SK-N-SH treated with all-trans-retinoic acid at 6 μM for 48 hours (cell line): ENCODE measurements at regions not wholly inside any gene's neighbourhood (a gene's known extent, or its start where the extent isn't known, plus 50 kb on each side); places are given as distances from the start of the nearest gene placed in this dataset.

Source experiments
- ARNTL ChIP-seq: fragments of 450-650 bp; formaldehyde crosslinking; IDR thresholded peaks from 2 replicates; pipeline ENCODE4 v1.5.0; 2020; ENCODE audit warnings: low read depth, mild to moderate bottlenecking, moderate library complexity, borderline replicate concordance
- BACH2 ChIP-seq: fragments of 250-450 bp; sonication (Bioruptor Pico); IDR thresholded peaks from 2 replicates; pipeline ENCODE4 v1.9.0; 2021; ENCODE audit warnings: mild to moderate bottlenecking, borderline replicate concordance
- CREB5 ChIP-seq: fragments of 250-450 bp; sonication (Bioruptor Pico); IDR thresholded peaks from 2 replicates; pipeline ENCODE4 v1.5.1; 2020; ENCODE audit warnings: low read depth, mild to moderate bottlenecking, moderate library complexity
- CSDC2 ChIP-seq: fragments of 250-450 bp; sonication (Bioruptor Pico); IDR thresholded peaks from 2 replicates; pipeline ENCODE4 v1.5.0; 2020; ENCODE audit warnings: mild to moderate bottlenecking, moderate library complexity
- ISL1 ChIP-seq: fragments of 250-450 bp; sonication (Bioruptor Pico); IDR thresholded peaks from 2 replicates; pipeline ENCODE4 v2.1.2; 2022; ENCODE audit warnings: mild to moderate bottlenecking, moderate library complexity
- POU6F1 ChIP-seq: fragments of 250-450 bp; sonication (Bioruptor Pico); IDR thresholded peaks from 2 replicates; pipeline ENCODE4 v1.8.0; 2021; ENCODE audit warnings: low read depth, mild to moderate bottlenecking, moderate library complexity, borderline replicate concordance
- TCF4 ChIP-seq: fragments of 250-450 bp; sonication (Bioruptor Pico); IDR thresholded peaks from 2 replicates; pipeline ENCODE4 v1.8.0; 2021; ENCODE audit warnings: mild to moderate bottlenecking, moderate library complexity, borderline replicate concordance
- ZC3H10 ChIP-seq: fragments of 250-450 bp; sonication (Bioruptor Pico); IDR thresholded peaks from 2 replicates; pipeline ENCODE4 v1.5.1; 2021; ENCODE audit warnings: mild to moderate bottlenecking, moderate library complexity
- ZFP3 ChIP-seq: fragments of 250-450 bp; sonication (Bioruptor Pico); IDR thresholded peaks from 2 replicates; pipeline ENCODE4 v1.5.0; 2020; ENCODE audit warnings: mild to moderate bottlenecking, moderate library complexity
- ZFP30 ChIP-seq: fragments of 450-650 bp; formaldehyde crosslinking; IDR thresholded peaks from 2 replicates; pipeline ENCODE4 v1.5.0; 2022; ENCODE audit warnings: mild to moderate bottlenecking, moderate library complexity
- ZNF70 ChIP-seq: fragments of 450-650 bp; formaldehyde crosslinking; IDR thresholded peaks from 2 replicates; pipeline ENCODE4 v1.5.0; 2020; ENCODE audit warnings: mild to moderate bottlenecking, moderate library complexity
- ZNF8 ChIP-seq: fragments of 450-650 bp; formaldehyde crosslinking; IDR thresholded peaks from 2 replicates; pipeline ENCODE4 v1.5.0; 2020; ENCODE audit warnings: mild to moderate bottlenecking, moderate library complexity
- TF ChIP-seq, protein P1 (sequence below): fragments of 250-450 bp; sonication (Bioruptor Pico); IDR thresholded peaks from 2 replicates; pipeline ENCODE4 v1.5.0; 2020; ENCODE audit warnings: mild to moderate bottlenecking, moderate library complexity
- TF ChIP-seq, protein P2 (sequence below): fragments of 250-450 bp; sonication (Bioruptor Pico); IDR thresholded peaks from 2 replicates; pipeline ENCODE4 v1.8.0; 2020; ENCODE audit warnings: mild to moderate bottlenecking, moderate library complexity, borderline replicate concordance

DNA sequence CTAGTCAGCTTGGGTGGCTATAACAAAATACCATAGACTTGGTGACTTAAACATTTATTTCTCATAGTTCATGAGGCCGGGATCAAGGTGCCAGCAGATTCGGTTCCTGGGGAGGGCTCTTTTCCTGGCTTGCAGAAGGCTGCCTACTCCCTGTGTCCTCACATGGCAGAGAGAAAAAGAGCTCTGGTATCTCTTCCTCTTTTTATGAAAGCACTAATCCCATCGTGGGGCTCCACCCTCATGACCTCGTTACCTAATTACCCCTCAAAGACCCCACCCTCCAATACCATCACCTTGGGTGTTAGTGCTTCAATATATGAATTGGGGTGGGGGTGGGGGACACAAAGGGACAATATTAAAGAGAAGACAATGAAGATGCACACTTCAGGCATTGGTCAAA is 67.1 kb upstream of the CCBE1 start:
- no peak for TF ChIP-seq ZFP30 (CRISPR knock-in tag)
- no peak for TF ChIP-seq ZNF70
- no peak for TF ChIP-seq ZFP3 (CRISPR knock-in tag)
- no peak for TF ChIP-seq CSDC2 (CRISPR knock-in tag)
- no peak for TF ChIP-seq BACH2 (CRISPR knock-in tag)
- no peak for TF ChIP-seq POU6F1 (CRISPR knock-in tag)
- TF ChIP-seq TCF4 (CRISPR knock-in tag): no peak
- TF ChIP-seq ARNTL: no peak
- TF ChIP-seq CREB5 (CRISPR knock-in tag): no peak
- TF ChIP-seq ISL1 (CRISPR knock-in tag): no peak
- TF ChIP-seq ZNF8 (CRISPR knock-in tag): no peak
- TF ChIP-seq, protein P1, sequence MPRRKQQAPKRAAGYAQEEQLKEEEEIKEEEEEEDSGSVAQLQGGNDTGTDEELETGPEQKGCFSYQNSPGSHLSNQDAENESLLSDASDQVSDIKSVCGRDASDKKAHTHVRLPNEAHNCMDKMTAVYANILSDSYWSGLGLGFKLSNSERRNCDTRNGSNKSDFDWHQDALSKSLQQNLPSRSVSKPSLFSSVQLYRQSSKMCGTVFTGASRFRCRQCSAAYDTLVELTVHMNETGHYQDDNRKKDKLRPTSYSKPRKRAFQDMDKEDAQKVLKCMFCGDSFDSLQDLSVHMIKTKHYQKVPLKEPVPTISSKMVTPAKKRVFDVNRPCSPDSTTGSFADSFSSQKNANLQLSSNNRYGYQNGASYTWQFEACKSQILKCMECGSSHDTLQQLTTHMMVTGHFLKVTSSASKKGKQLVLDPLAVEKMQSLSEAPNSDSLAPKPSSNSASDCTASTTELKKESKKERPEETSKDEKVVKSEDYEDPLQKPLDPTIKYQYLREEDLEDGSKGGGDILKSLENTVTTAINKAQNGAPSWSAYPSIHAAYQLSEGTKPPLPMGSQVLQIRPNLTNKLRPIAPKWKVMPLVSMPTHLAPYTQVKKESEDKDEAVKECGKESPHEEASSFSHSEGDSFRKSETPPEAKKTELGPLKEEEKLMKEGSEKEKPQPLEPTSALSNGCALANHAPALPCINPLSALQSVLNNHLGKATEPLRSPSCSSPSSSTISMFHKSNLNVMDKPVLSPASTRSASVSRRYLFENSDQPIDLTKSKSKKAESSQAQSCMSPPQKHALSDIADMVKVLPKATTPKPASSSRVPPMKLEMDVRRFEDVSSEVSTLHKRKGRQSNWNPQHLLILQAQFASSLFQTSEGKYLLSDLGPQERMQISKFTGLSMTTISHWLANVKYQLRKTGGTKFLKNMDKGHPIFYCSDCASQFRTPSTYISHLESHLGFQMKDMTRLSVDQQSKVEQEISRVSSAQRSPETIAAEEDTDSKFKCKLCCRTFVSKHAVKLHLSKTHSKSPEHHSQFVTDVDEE: no peak
- TF ChIP-seq, protein P2, sequence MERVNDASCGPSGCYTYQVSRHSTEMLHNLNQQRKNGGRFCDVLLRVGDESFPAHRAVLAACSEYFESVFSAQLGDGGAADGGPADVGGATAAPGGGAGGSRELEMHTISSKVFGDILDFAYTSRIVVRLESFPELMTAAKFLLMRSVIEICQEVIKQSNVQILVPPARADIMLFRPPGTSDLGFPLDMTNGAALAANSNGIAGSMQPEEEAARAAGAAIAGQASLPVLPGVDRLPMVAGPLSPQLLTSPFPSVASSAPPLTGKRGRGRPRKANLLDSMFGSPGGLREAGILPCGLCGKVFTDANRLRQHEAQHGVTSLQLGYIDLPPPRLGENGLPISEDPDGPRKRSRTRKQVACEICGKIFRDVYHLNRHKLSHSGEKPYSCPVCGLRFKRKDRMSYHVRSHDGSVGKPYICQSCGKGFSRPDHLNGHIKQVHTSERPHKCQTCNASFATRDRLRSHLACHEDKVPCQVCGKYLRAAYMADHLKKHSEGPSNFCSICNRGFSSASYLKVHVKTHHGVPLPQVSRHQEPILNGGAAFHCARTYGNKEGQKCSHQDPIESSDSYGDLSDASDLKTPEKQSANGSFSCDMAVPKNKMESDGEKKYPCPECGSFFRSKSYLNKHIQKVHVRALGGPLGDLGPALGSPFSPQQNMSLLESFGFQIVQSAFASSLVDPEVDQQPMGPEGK (CRISPR knock-in tag): no peak
- TF ChIP-seq ZC3H10 (CRISPR knock-in tag): no peak
